CD4-positive, alpha-beta T cell (primary cell): ENCODE measurements at regions not wholly inside any gene's neighbourhood (a gene's known extent, or its start where the extent isn't known, plus 50 kb on each side); places are given as distances from the start of the nearest gene placed in this dataset.

Experiments
- ATAC-seq: fragments of 200-7000 bp; cut with Tn5 transposase; one replicate; pipeline ENCODE4 v1.10.0; 2022; ENCODE audit warnings: mild to moderate bottlenecking; ENCODE audit not compliant: poor library complexity
- CTCF ChIA-PET: fragments of 350-600 bp; sonication (Branson Sonifier 250); formaldehyde crosslinking; loops from one replicate; lab custom pipeline; 2021; ENCODE audit warnings: antibody characterized with exemption, inconsistent platforms; lab: Charles Lee
- POLR2A ChIA-PET: fragments of 350-600 bp; sonication (Branson Sonifier 250); formaldehyde crosslinking; loops from one replicate; lab custom pipeline; 2021; ENCODE audit warnings: antibody characterized with exemption, inconsistent platforms; lab: Charles Lee
- DNase-seq, 14 experiments: peaks; one replicate each; pipeline ENCODE4 v3.0.0-alpha.2; 2013 to 2020; ENCODE audit warnings: mixed read lengths in 2 of 14
- H3K27ac ChIP-seq, 2 donors: one replicate each; pipeline versions ENCODE4 v1.5.1 to v1.7.0; 2013; ENCODE audit warnings: low read length in 2 of 2, low read depth in 1 of 2, mild to moderate bottlenecking in 1 of 2
- H3K27me3 ChIP-seq, 2 experiments: 1 replicate in 1 of 2; 2 replicates in 1 of 2; pipeline versions ENCODE4 v1.6.1 to v1.7.0; 2013; ENCODE audit warnings: low read length in 2 of 2, control low read depth in 1 of 2, mild to moderate bottlenecking in 1 of 2, moderate library complexity in 1 of 2; ENCODE audit not compliant: insufficient read depth in 2 of 2, control insufficient read depth in 1 of 2
- H3K36me3 ChIP-seq: one replicate; pipeline ENCODE4 v1.6.1; 2013; ENCODE audit warnings: low read length, control low read depth; ENCODE audit not compliant: insufficient read depth
- H3K4me1 ChIP-seq: one replicate; pipeline ENCODE4 v1.6.1; 2013; ENCODE audit warnings: low read length, control low read depth; ENCODE audit not compliant: insufficient read depth
- H3K4me3 ChIP-seq: one replicate; pipeline ENCODE4 v1.5.1; 2013; ENCODE audit warnings: mild to moderate bottlenecking, low read length, moderate library complexity
- H3K9me3 ChIP-seq, 2 experiments: 1 replicate in 1 of 2; 2 replicates in 1 of 2; pipeline versions ENCODE4 v1.6.1 to v1.7.0; 2013; ENCODE audit warnings: low read length in 2 of 2, mild to moderate bottlenecking in 2 of 2, control low read depth in 1 of 2, moderate library complexity in 1 of 2; ENCODE audit not compliant: control insufficient read depth in 1 of 2, insufficient read depth in 1 of 2
- H3K27ac Mint-ChIP-seq: one replicate; pipeline ENCODE4 v1.8.0; 2020; ENCODE audit warnings: mixed read lengths
- H3K27me3 Mint-ChIP-seq: one replicate; pipeline ENCODE4 v1.8.0; 2021; ENCODE audit warnings: mixed read lengths
- H3K36me3 Mint-ChIP-seq: one replicate; pipeline ENCODE4 v1.8.0; 2021; ENCODE audit warnings: low read depth, mixed read lengths
- H3K4me1 Mint-ChIP-seq: one replicate; pipeline ENCODE4 v1.8.0; 2021; ENCODE audit warnings: low read depth, mixed read lengths
- H3K4me3 Mint-ChIP-seq: one replicate; pipeline ENCODE4 v1.8.0; 2020; ENCODE audit warnings: mild to moderate bottlenecking, mixed read lengths
- H3K9me3 Mint-ChIP-seq: one replicate; pipeline ENCODE4 v1.8.0; 2020; ENCODE audit warnings: mixed read lengths
- intact Hi-C, 2 experiments: fragments of 100-400 bp; cut with DNase I in 1 of 2; cut with micrococcal nuclease in 1 of 2; formaldehyde crosslinking; loops; one replicate each; pipeline versions ENCODE4 v1.15.1 to v1.9.0; 2023 to 2025; cut with DNase I, micrococcal nuclease
- TF ChIP-seq, protein P1 (sequence below): fragments of 200-600 bp; IDR thresholded peaks from one replicate; pipeline ENCODE4 v1.8.0; 2022; ENCODE audit warnings: antibody characterized with exemption, mild to moderate bottlenecking

GRCh38 chr5:174424219-174425053 lies 299.9 kb upstream of the MSX2 start:
- H3K4me1 ChIP-seq = peaks cover 10% of the 10 kb centered on the region
- H3K4me1 Mint-ChIP-seq = peaks cover 7% of the 10 kb centered on the region
- intact Hi-C loops = no loop called here
- H3K27ac ChIP-seq = no peak overlapping the region
- no peaks in the 10 kb centered on the region for H3K36me3 ChIP-seq
- no peaks in the 10 kb centered on the region for H3K9me3 ChIP-seq
- TF ChIP-seq, protein P1, sequence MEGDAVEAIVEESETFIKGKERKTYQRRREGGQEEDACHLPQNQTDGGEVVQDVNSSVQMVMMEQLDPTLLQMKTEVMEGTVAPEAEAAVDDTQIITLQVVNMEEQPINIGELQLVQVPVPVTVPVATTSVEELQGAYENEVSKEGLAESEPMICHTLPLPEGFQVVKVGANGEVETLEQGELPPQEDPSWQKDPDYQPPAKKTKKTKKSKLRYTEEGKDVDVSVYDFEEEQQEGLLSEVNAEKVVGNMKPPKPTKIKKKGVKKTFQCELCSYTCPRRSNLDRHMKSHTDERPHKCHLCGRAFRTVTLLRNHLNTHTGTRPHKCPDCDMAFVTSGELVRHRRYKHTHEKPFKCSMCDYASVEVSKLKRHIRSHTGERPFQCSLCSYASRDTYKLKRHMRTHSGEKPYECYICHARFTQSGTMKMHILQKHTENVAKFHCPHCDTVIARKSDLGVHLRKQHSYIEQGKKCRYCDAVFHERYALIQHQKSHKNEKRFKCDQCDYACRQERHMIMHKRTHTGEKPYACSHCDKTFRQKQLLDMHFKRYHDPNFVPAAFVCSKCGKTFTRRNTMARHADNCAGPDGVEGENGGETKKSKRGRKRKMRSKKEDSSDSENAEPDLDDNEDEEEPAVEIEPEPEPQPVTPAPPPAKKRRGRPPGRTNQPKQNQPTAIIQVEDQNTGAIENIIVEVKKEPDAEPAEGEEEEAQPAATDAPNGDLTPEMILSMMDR = no peak
- ATAC-seq (no peak), DNase-seq (no peak)
- H3K4me3 ChIP-seq = no peak overlapping the region
- no peaks in the 10 kb centered on the region for H3K36me3 Mint-ChIP-seq
- H3K27me3 Mint-ChIP-seq = peaks cover 7% of the 10 kb centered on the region
- POLR2A ChIA-PET = interaction anchor here (0.6 kb wide), 1 partner anchor 130 kb away, joined by 3 read pairs; no protein-coding TSS in a partner anchor
- H3K27ac Mint-ChIP-seq = no peak overlapping the region
- H3K9me3 Mint-ChIP-seq = no peaks in the 10 kb centered on the region
- no peak overlapping the region for H3K4me3 Mint-ChIP-seq
- no peaks in the 10 kb centered on the region for H3K27me3 ChIP-seq
- CTCF ChIA-PET = no interaction called here

DNA sequence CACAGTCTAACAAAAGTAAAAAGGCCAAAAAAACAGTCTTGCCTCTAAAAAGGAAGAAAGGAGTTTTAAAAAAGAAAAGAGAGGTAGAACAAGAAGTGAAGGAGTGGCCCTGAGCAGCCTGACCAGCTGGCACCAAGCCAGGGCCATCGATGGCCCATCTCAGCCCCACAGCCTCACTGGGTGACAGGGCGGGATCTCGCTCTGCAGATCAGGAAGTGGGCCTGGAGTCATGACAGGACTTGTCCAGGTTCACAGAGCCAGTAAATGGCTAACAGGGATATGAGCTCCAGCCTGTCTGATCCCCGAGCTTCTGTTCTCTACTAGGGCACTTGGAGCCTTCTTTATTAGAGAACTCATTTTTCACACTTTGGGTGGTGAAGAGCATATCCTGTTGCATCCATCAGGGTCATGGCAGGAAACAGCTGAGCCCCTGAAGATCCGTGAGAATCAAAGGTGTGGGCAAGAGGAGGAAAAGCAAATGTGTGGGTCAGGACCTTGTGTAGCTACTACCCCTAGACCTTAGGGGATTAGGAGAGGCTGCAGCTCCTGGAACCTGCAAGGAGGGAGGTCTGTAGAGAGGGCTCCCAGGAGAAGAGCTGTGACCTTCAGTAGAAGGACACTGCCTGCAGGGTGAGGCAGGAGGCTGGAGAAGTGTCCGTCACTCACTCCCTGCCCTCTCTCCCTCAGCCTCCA lies 299.0 kb upstream of the MSX2 start:
- no peak overlapping the region for H3K4me3 ChIP-seq
- H3K36me3 ChIP-seq = no peaks in the 10 kb centered on the region
- DNase-seq = no peak
- H3K9me3 ChIP-seq = no peaks in the 10 kb centered on the region
- H3K27me3 ChIP-seq = no peaks in the 10 kb centered on the region
- no peak overlapping the region for H3K27ac ChIP-seq
- POLR2A ChIA-PET = no interaction called here
- no peak overlapping the region for H3K27ac Mint-ChIP-seq
- ATAC-seq = no peak
- H3K36me3 Mint-ChIP-seq = no peaks in the 10 kb centered on the region
- no peaks in the 10 kb centered on the region for H3K27me3 Mint-ChIP-seq
- H3K4me1 ChIP-seq = peaks cover 3% of the 10 kb centered on the region
- no peaks in the 10 kb centered on the region for H3K9me3 Mint-ChIP-seq
- intact Hi-C loops = no loop called here
- CTCF ChIA-PET = interaction anchor here (1.3 kb wide), 1 partner anchor 11 kb away, joined by 3 read pairs; no protein-coding TSS in a partner anchor
- TF ChIP-seq, protein P1 = no peak
- no peak overlapping the region for H3K4me3 Mint-ChIP-seq
- no peaks in the 10 kb centered on the region for H3K4me1 Mint-ChIP-seq

- Mint-ChIP-seq H3K27me3 (no peaks in the 10 kb centered on the region), H3K4me1 (no peaks in the 10 kb centered on the region), H3K27ac (no peak overlapping the region), H3K36me3 (no peaks in the 10 kb centered on the region), H3K9me3 (no peaks in the 10 kb centered on the region), H3K4me3 (no peak overlapping the region)
- ATAC-seq = no peak
- intact Hi-C loops = no loop called here
- Histone ChIP-seq H3K4me3 (no peak overlapping the region), H3K4me1 (peaks cover 3% of the 10 kb centered on the region), H3K27ac (no peak overlapping the region), H3K9me3 (no peaks in the 10 kb centered on the region), H3K36me3 (no peaks in the 10 kb centered on the region), H3K27me3 (no peaks in the 10 kb centered on the region)
- ChIA-PET POLR2A (no interaction called here), CTCF (interaction anchor here (1.3 kb wide), 1 partner anchor 10 kb away, joined by 3 read pairs; no protein-coding TSS in a partner anchor)
- no peak for DNase-seq
- TF ChIP-seq, protein P1 = no peak
These were observed 298.5 kb upstream of the MSX2 start for GRCh38 chr5:174425964-174426290.
